KBM-7 (cell line): ENCODE measurements at regions not wholly inside any gene's neighbourhood (a gene's known extent, or its start where the extent isn't known, plus 50 kb on each side); places are given as distances from the start of the nearest gene placed in this dataset.
"Not testable (repeated sequence)": the region's sequence is repeated elsewhere in the genome, so short reads cannot be mapped to it uniquely, and the experiment has no call there.

Source experiments
- DNase-seq: peaks from one replicate; pipeline ENCODE4 v3.0.0-alpha.2; 2015
- in situ Hi-C: fragments of 300-500 bp; cut with MboI; formaldehyde crosslinking; loops from 2 replicates; pipeline ENCODE4 v1.14.3; 2020; ENCODE audit warnings: low sequenced_read_pairs, low pct_unique_long_range_greater_than_20kb, mixed read lengths

DNA sequence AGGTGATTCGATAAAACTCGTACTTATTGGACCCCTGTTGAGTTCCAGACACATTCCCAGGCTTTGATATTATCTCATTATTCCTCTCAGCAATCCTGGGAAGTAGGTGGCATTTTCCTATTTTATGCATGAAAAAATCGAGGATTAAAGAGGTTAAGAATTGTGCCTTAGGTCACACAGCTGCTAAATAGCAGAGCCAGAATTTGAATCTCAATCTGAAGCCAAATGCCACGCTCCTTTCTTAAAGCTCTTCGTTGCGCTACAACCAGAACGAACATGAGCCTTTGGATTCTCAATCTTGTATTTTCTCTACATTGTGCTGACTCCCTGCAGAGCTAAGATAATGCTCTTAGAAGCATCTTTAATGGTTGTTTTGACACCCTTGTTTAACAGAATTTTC, 527.8 kb upstream of the TLE4 start:
- DNase-seq: no peak
- in situ Hi-C loops: no loop called here

DNA sequence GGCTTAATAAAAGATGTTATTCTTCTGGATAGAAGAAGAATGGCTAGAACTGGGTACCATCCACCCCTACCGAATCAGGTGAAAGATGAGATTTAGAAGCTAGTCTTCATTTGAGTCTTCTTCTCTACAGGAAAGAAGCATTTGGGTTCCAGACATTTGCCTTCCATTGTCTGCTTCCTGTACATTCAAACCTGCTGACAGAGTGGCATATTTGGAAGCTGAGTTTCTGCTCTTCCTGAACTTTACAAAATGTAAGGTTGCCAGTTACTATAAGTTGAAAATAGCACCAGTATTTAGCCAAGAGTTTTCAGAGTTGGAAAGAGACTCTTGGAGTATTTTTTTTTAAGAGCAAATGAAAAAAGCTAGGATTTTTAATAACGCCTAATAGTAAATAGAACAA, 525.4 kb upstream of the TLE4 start:
- no peak for DNase-seq
- in situ Hi-C loops: no loop called here

DNA sequence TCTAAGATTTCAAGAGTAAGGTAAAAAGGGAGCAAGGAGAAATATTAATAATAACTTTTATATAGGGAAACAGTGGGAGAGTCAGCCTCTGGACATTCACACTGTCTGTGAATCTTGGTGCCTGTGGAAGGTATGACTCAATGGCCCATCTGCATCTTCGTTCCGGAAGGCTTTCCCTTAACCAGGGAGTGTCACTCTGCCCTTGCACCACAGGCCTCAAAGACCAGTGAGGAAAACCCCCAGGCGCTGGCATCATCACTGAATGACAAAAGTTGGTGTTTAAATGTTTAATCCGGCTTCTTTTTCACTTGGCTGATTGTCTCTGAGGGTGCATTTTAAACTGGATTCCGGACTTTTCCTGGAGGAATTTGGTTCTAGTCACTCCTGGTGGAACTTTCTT, 522.4 kb upstream of the TLE4 start:
- DNase-seq: no peak
- in situ Hi-C loops: no loop called here

DNA sequence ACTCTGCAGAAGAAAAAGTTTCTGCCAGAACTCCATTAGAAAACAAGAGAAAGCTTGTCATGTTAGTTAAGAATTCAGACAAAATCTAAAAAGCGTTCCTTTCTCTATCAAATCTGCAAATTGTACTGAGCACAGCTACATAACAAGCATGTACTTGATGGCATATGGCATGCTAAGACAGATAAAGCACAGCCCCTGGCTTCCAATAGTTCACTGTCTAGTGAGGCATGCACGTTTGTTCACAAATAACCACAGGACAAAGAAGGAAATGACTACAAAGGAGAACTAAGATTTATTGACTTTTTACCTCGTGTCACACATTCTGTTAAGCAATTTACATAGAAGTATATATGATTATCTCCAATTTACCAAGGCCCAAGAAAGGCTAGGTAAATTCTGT, 518.2 kb upstream of the TLE4 start:
- no peak for DNase-seq
- in situ Hi-C loops: no loop called here

DNA sequence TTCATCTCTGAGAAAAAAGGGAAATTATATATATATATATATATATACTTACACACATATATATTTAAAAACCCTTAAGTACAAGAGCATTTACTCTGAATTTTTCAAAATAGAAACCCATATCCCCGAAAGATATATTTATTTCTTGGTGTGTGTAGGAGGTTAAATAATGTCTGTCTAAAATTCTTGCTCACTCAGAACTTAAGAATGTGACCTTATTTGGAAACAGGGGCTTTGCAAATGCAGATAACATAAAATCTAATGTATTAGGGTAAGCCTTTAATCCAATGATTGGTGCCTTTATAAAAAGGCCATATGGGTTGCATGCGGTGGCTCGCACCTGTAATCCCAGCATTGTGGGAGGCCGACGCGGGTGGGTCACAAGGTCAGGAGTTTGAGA, 517.3 kb upstream of the TLE4 start:
- no peak for DNase-seq
- in situ Hi-C loops: no loop called here

DNA sequence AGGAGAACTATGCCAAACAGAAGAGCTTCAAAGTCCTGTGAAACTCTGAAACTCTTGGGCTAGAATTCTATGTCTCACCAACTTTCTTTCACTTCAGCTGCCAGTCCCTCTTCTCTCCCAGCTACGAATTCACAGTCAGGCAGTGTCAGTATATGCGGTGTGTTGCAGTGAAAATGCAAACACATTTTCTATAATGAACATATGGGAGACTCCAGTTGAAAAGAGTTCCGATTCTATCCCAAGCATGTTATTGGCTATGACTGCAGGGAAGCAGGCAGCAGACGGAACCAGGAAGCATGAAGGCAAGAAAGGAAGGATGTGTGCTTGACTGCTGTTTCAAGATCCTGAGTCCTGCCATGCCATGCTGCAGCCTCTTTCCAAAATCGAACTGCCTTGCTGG, 515.7 kb upstream of the TLE4 start:
- DNase-seq: no peak
- in situ Hi-C loops: no loop called here

DNA sequence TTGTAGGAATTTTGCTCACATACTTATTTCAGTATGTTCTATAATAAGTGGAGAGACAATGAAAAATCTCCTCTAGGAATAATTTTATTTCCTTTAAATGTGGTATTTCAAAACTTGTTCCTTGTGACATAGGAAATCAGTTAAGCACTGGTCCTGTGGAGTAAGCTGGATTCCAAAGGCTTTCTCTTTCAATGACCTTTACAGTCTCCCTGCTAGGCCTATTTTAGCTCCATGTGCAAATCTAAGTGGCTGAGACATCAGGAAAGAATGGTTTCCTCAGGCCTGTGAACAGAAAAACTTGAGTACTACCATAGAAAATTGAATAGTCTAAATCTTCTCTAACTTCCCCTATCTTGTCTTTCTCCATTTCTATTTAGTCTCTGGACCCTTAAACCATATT, 514.2 kb upstream of the TLE4 start:
- in situ Hi-C loops: no loop called here
- DNase-seq: no peak

DNA sequence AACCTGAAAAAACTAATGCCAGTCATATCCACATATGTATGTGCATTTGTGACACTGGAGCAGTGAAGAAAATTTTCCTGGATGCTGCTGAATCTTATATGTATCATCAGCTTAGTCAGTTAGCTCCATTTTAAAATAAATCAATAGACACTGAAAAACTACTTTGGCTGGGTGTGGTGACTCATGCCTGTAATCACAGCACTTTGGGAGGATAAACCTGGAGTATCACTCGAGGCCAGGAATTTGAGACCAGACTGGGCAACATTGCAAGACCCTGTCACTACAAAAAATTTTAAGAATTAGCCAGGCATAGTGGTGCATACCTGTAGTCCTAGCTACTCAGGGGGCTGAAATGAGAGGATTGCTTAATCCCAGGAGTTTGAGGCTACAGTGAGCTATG, 511.0 kb upstream of the TLE4 start:
- in situ Hi-C loops: no loop called here
- DNase-seq: no peak

DNA sequence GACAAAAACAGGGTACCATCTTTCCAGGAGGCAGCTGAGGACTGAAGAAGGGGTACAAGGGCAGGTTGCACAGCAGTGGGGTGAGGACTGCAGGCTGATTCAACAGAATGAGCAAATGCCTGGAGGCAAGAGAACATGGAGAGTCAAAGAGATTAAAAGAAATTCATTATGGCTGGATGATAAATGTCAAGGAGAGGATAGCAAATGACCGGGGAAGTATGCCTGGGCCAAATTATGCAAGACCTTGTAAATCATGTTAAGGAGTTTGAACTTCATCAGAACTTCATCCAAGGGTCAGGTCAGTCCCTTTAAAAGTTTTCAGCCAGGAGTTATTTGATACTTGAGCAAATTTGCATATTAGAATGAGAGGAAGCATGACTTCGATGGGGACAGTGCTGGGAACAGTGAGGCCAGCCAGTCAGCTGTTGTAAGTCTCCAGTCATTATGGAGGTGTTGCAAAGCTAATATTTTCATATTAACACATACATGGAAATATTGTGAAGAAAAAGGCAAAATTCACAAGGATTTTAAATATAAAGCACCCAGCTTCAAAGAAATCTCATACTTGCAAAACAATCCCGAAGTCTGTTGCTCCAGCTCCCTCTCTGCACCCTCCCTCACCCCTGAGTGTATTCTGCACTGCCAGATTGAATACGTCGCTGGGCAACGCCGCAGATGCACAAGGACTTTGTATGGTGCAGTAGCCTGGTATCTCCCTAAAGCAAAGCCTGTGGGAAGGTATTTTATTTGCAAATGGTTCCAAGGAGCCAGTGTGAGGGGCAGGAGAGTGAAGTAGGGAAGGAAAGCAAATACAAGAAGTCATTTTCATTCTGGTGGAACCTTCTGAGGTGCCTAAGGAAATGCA, 509.8 kb upstream of the TLE4 start:
- DNase-seq: no peak
- in situ Hi-C loops: no loop called here

DNA sequence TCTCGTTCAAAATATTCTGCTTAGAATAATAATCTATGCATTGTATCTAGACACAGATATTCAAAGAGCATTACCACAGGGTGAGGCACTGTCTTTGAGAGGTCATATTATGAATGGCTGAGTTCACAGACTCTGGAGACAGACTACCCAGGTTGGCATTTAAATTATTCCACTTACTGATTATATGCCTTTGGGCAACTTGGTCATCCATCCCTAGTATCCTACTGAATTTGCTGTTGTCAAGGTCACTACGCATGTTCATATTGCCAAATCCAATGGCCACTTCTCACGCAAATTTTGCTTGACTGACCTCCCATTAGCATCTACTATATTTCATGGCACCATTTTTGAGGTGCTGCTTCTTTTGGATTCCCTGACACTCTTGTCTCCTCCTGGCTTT, 498.6 kb upstream of the TLE4 start:
- DNase-seq: no peak
- in situ Hi-C loops: no loop called here

DNA sequence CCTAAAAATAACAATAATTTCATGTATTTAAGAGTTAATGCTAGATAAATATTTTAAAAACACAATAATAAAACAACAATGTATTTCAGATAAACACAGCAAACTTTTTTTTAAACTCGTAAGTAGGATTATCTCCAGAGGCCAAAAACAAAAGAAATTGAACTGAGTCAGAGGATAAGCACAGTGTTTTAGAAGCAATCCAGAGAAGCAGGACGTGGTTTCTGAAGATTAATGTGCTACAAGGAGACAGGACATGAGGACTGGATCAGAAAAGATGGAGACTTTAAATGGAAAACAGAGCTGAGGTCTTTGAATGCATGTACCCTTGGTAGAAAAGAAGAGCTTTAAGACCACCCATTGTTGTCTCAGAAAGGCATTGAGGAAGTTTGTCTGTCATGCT, 491.2 kb upstream of the TLE4 start:
- DNase-seq: no peak
- in situ Hi-C loops: no loop called here

DNA sequence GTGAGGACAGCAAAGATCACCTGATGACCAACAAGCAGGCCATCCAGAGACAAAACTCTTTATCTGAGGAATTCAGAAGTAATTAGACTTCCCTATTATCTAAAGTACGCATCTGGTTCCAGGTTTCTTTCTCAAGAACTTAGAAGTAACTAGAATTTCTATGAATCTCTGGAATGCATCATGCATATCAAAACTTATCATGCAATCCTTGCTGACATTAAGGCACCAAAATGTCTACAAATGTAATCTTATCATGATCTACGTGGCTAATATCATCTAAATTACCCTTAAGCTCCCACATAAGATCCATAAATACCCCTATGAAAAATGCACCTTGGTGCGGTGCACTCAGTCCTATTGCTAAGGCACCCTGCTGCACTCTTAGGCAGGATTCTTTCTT, 488.1 kb upstream of the TLE4 start:
- in situ Hi-C loops: no loop called here
- no peak for DNase-seq

DNA sequence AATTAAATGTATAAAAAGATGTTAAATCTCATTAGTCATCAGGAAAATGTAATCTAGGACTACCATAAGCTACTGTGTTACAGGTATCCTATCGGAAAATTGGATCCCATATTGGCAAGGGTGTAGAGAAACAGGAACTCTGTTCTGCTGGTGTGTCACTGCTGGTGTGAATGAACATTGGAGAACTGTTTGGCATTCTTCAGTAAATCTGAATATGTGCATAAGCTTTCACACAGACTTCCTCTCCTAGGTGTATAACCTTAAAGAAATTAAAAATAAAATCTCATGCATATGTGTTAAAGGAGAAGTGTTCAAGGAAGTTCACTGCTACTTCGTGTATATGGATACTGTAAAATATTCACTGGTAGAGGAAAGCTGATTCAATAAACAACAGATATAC, 484.6 kb upstream of the TLE4 start:
- in situ Hi-C loops: no loop called here
- no peak for DNase-seq

DNA sequence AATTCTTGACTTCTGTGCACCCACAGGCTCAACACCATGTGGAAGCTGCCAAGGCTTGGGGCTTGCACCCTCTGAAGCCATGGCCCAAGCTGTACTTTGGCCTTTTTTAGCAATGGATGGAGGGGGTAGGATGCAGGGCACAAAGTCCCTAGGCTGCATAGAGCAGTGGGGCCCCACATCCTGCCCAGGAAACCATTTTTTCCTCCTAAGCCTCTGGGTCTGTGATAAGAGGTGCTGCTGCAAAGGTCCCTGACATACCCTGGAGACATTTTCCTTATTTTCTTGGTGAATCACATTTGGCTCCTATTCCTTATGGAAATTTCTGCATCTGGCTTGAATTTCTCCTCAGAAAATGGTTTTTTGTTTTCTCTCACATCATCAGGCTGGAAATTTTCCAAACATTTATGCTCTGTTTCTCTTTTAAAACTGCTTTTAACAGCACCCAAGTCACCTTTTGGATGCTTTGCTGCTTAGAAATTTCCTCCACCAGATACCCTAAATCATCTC, 482.7 kb upstream of the TLE4 start:
- DNase-seq: no peak
- in situ Hi-C loops: no loop called here

DNA sequence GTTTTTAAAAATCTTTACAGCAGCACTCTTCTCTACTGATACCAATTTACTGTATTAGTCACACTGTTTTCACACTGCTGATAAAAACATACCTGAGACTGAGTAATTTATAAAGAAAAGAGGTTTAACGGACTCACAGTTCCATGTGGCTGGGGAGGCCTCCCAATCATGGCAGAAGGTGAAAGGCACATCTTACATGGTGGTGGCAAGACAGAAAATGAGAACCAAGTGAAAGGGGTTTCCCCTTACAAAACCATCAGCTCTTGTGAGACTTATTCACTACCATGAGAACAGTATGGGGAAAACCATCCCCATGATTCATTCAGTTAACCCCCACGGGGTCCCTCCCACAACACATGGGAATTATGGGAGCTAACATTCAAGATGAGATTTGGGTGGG, 481.9 kb upstream of the TLE4 start:
- not testable (repeated sequence) for DNase-seq

DNA sequence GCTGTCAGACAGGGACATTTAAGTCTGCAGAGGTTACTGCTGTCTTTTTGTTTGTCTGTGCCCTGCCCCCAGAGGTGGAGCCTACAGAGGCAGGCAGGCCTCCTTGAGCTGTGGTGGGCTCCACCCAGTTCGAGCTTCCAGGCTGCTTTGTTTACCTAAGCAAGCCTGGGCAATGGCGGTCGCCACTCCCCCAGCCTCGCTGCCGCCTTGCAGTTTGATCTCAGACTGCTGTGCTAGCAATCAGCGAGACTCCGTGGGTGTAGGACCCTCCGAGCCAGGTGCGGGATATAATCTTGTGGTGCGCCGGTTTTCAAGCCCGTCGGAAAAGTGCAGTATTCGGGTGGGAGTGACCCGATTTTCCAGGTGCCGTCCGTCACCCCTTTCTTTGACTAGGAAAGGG, 468.5 kb upstream of the TLE4 start:
- DNase-seq, in situ Hi-C loops: not testable (repeated sequence)

More for the DNA sequence above, 481.9 kb upstream of the TLE4 start:
- in situ Hi-C loops: not testable (repeated sequence)

DNA sequence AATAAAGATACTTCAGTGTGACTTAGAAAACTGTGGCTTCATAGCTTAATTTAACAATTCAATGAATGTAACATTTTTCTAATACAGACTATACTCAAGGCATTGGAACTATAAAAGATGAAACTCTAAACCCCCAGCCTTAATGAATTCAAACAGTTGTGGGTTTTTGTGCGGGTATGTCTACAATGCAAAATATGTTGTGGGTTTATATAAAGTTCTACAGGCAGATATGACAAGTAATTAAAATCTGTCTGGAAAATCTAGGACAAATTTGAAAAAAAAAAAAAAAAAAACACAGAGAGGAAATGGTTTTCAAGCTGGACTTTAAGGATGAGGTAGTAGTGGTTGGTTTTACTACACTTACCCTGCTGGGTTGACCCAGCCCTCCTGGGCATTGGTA, 467.5 kb upstream of the TLE4 start:
- no peak for DNase-seq
- in situ Hi-C loops: no loop called here

DNA sequence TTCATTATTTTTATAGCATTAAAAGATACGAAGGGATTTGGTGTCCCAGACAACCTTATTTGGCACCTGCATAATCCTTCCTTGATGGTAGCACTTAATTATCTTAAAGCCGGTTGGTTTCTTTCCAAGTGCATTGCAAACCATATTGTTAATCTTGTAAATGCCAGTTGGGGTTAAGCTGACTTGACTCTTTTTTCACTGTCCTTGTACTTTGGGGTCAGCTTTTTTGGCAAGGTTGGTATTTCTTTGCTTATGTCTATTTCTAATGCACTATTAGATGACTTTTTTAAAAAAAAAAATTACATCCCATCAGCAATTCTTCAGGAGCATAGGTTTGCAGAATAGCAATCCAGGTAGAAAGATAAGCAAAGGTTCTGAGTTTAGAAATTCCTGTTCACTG, 466.8 kb upstream of the TLE4 start:
- no peak for DNase-seq
- in situ Hi-C loops: no loop called here

DNA sequence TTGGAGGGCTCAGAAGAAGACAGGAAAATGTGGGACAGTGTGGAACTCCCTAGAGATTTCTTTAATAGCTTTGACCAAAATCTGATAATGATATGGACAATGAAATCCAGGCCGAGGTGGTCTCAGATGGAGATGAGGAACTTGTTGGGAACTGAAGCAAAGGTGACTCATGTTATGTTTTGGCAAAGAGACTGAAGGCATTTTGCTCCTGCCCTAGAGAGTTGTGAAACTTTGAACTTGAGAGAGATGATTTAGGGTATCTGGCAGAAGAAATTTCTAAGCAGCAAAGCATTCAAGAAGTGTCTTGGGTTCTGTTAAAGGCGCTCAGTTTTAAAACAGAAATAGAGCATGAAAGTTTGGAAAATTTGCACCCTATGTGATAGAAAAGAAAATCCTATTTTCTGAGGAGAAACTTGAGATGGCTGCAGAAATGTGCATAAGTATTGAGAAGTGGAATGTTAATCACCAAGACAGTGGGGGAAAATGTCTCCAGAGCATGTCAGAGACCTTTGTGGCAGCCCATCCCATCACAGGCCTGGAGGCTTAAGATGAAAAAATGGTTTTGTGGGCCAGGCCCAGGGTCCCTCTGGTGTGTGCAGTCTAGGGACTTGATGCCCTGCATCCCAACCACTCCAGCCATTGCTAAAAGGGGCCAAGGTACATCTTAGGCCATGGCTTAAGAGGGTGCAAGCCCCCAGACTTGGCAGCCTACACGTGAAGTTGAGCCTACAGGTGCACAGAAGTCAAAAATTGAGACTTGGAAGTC, 463.7 kb upstream of the TLE4 start:
- no peak for DNase-seq
- in situ Hi-C loops: no loop called here

DNA sequence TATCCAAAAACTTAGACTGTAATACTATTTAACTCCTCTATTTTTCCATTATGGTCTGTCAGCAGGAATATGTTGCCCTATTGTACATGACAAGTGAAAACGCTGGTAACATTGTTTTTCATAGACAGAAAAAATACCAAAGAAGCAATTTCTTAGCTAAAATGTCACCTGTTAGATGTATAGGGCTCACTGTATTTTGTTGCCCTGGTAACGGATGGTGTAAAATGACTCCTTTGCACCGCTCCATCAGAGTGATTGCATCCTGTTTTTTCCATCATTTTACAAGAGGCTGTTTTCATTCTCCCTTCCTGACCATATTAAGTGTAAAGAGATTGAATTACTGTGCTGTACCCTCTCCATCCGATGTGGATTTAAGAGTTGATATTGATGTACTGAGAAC, 460.1 kb upstream of the TLE4 start:
- DNase-seq: no peak
- in situ Hi-C loops: no loop called here

DNA sequence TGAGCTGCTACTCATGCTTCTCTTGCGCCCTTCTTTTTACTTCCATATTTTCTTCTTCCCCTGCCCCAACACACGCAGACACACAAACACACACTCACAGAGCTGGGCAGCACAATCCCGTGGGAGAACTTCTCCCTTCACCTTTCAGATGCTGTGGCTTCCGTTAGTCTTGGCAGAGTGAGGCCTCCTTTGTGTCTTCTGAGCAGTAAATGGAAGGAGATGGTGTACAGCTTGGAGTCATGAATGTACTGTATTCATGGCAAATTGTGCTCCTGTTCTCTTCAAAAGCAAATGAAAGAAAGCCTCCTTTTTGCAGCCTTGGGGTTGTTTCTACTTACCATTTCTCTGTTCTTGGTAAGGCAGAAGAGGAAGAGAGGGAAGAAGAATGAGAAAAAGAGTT, 456.6 kb upstream of the TLE4 start:
- no peak for DNase-seq
- in situ Hi-C loops: no loop called here
